Superior temporal gyrus (tissue), 1 donor: ENCODE measurements at regions not wholly inside any gene's neighbourhood (a gene's known extent, or its start where the extent isn't known, plus 50 kb on each side); places are given as distances from the start of the nearest gene placed in this dataset.
A peak's percentile ranks its signal among the peaks of the same experiment; 100 is the strongest.

Source experiments
- DNase-seq: peaks from one replicate; pipeline ENCODE4 v3.0.0-alpha.2; 2016; ENCODE audit errors: extremely low spot score

DNA sequence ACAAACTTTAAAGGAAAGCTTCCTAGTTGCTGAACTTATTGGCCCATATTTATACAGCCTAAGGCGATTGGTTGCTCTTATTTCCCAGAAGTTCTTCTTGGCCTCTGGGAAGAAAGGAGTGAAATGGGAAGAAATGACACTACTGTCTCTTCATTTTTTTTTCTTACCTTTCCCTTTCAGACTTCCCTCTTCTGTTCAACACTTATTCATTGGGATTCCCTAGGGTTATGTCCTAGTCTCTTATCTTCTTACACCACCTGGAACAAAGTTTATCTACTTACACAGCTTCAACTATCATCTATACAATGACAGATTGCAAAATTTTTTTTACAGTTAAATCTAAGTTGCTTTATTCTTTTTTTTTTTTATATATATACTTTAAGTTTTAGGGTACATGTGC, 68.0 kb downstream of the SNX12 start:
- no peak for DNase-seq

- peak; percentile 50 for DNase-seq
Measured at GRCh38 chrX:70998411-70999027, 67.6 kb upstream of the SLC7A3 start.

DNA sequence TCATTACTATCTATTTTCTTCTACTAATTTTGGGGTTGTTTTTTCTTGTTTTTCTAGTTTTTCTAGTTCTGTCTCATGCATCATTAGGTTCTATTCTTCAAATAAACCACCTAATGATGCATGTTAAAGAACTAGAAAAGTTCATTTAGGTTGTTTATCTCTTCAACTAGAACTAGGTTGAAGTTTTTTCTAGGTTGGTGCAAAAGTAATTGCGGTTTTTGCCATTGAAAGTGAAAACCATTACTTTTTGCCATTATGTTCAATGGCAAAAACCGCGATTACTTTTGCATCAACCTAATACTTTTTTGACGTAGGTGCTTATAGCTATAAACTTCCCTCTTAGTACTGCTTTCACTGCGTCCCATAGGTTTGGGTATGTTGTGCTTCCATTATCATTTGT, 64.4 kb upstream of the SLC7A3 start:
- DNase-seq = no peak

DNA sequence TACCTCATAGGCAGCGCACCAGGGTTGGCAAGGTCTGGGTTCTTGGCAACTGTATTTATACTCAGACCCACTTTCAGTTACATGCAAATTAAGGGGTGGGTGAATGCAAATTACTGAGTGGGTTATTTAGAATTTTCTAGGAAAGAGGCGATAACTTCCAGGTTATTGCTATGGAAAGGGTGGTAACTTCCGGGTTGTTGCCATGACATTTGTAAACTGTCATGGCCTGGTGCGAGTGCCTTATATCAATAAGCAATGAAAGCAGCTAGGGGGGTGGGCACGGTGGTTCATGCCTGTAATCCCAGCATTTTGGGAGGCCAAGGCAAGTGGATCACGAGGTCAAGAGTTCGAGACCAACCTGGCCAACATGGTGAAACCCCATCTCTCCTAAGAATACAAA, 57.5 kb upstream of the SLC7A3 start:
- no peak for DNase-seq
